Activated CD8-positive, alpha-beta T cell treated with anti-CD3 and anti-CD28 coated beads for 36 hours (primary cell): ENCODE measurements at regions not wholly inside any gene's neighbourhood (a gene's known extent, or its start where the extent isn't known, plus 50 kb on each side); places are given as distances from the start of the nearest gene placed in this dataset.

Experiments used
- ATAC-seq: fragments of 200-7000 bp; cut with Tn5 transposase; one replicate; pipeline ENCODE4 v1.10.0; 2021; ENCODE audit warnings: mild to moderate bottlenecking, moderate library complexity
- CTCF ChIA-PET: fragments of 350-600 bp; sonication (Branson Sonifier 250); formaldehyde crosslinking; loops from one replicate; lab custom pipeline; 2021; ENCODE audit warnings: antibody characterized with exemption; lab: Charles Lee
- POLR2A ChIA-PET: fragments of 350-600 bp; sonication (Branson Sonifier 250); formaldehyde crosslinking; loops from one replicate; lab custom pipeline; 2021; ENCODE audit warnings: antibody characterized with exemption; lab: Charles Lee
- DNase-seq: peaks from one replicate; pipeline ENCODE4 v3.0.0-alpha.2; 2020
- H3K27ac Mint-ChIP-seq: one replicate; pipeline ENCODE4 v1.8.0; 2021; ENCODE audit warnings: mild to moderate bottlenecking, mixed read lengths
- H3K27me3 Mint-ChIP-seq: one replicate; pipeline ENCODE4 v1.8.0; 2021; ENCODE audit warnings: mixed read lengths
- H3K36me3 Mint-ChIP-seq: one replicate; pipeline ENCODE4 v1.8.0; 2021; ENCODE audit warnings: low read depth, mixed read lengths
- H3K4me1 Mint-ChIP-seq: one replicate; pipeline ENCODE4 v1.8.0; 2021; ENCODE audit warnings: low read depth, mixed read lengths
- H3K4me3 Mint-ChIP-seq: one replicate; pipeline ENCODE4 v1.8.0; 2021; ENCODE audit warnings: mild to moderate bottlenecking, moderate library complexity, mixed read lengths
- H3K9me3 Mint-ChIP-seq: one replicate; pipeline ENCODE4 v1.8.0; 2021; ENCODE audit warnings: mixed read lengths
- intact Hi-C: fragments of 100-400 bp; cut with micrococcal nuclease; formaldehyde crosslinking; loops from one replicate; pipeline ENCODE4 v1.10.0; 2022
- TF ChIP-seq, protein P1 (sequence below): fragments of 200-600 bp; IDR thresholded peaks from one replicate; pipeline ENCODE4 v1.8.0; 2022; ENCODE audit warnings: antibody characterized with exemption, mild to moderate bottlenecking

DNA sequence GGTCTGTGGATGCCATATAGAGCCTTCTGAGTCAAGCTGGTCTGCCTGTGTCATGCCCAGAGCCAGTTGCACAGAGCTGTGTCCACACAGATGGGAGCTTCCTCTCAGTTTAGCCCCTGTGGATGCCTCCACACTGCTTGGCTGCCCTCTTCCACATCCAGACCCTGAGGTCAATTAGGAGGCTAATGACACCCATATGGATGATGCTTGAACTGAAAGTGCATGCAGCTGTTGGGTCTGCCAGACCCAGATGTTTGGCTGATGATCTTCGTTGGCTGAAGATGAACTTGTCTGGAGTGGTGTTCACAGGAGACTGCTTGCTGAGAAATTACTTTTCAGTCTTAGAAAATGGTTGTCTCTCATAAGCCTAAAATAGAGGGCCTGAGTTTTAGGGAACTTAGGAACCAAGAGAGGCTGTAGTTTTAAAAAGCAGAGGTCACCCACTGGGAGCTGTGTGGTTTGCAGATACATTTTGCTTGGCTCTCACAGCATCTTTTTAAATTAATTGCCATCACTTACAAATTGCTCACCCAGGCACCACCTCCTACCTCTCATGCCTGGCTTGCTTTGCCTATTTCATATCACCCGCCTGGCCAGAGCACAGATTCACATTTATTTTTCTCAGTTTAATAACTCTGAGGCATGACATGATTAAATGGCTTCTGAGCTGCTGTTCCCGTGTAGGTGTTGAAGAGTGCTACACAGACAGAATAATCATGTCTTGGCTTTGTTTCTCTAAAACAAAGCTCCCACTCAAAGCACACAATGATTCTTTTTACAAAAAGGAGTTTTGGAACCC lies 176.1 kb downstream of the MINAR1 start:
- ChIA-PET CTCF (no interaction called here), POLR2A (no interaction called here)
- Mint-ChIP-seq H3K4me1 (no peaks in the 10 kb centered on the region), H3K4me3 (no peak overlapping the region), H3K27ac (no peak overlapping the region), H3K9me3 (no peaks in the 10 kb centered on the region), H3K27me3 (peaks cover 7% of the 10 kb centered on the region), H3K36me3 (no peaks in the 10 kb centered on the region)
- TF ChIP-seq, protein P1, sequence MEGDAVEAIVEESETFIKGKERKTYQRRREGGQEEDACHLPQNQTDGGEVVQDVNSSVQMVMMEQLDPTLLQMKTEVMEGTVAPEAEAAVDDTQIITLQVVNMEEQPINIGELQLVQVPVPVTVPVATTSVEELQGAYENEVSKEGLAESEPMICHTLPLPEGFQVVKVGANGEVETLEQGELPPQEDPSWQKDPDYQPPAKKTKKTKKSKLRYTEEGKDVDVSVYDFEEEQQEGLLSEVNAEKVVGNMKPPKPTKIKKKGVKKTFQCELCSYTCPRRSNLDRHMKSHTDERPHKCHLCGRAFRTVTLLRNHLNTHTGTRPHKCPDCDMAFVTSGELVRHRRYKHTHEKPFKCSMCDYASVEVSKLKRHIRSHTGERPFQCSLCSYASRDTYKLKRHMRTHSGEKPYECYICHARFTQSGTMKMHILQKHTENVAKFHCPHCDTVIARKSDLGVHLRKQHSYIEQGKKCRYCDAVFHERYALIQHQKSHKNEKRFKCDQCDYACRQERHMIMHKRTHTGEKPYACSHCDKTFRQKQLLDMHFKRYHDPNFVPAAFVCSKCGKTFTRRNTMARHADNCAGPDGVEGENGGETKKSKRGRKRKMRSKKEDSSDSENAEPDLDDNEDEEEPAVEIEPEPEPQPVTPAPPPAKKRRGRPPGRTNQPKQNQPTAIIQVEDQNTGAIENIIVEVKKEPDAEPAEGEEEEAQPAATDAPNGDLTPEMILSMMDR: no peak
- intact Hi-C loops: no loop called here
- DNase-seq (no peak), ATAC-seq (no peak)

DNA sequence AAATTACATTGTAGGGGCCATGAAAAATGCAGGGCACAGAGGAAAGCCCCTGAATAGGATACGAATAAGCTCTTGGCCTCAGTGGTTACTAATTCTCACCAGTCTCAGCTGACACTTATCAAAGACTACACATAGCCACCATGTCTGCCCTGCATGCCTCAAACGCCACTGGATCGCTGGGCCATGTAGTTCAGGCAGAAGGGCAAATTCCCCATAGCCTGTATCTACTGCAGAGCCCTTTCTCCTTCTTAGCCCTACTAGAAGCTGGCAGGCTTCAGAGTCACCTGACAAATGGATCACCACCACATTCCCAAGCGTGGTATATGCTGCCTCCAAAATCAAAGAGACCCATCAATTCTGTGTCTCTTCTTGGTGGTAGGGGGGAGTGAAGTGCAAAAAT lies 177.4 kb downstream of the MINAR1 start:
- Mint-ChIP-seq H3K4me3 (no peak overlapping the region), H3K36me3 (no peaks in the 10 kb centered on the region), H3K9me3 (no peaks in the 10 kb centered on the region), H3K27me3 (peaks cover 7% of the 10 kb centered on the region), H3K4me1 (no peaks in the 10 kb centered on the region), H3K27ac (no peak overlapping the region)
- intact Hi-C loops: no loop called here
- ChIA-PET CTCF (interaction anchor here (0.9 kb wide), 1 partner anchor 13 kb away, joined by 4 read pairs; no protein-coding TSS in a partner anchor), POLR2A (no interaction called here)
- TF ChIP-seq, protein P1: no peak
- no peak for DNase-seq
- ATAC-seq: no peak

DNA sequence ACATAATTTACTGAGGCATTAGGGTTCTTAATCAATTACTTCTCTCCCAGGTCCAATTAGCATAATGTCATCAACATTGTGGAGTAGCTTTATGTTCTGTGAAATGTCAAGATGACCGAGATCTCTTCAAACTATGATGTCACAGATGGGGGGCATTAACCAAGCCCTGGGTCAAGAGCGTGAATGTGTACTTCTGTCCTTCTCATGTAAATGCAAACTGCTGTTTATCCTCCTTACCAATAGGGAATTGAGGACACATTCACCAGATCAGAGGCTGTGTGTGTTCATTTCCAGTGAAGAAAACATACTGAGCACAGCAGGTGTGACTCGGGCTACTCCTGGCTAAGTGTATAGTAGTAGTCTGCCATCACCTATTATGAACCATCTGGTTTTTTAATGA lies 177.9 kb downstream of the MINAR1 start:
- ATAC-seq (no peak), DNase-seq (no peak)
- no peak overlapping the region for H3K27ac Mint-ChIP-seq
- peaks cover 7% of the 10 kb centered on the region for H3K27me3 Mint-ChIP-seq
- CTCF ChIA-PET: interaction anchor here (0.9 kb wide), 1 partner anchor 14 kb away, joined by 4 read pairs; no protein-coding TSS in a partner anchor
- intact Hi-C loops: no loop called here
- no peaks in the 10 kb centered on the region for H3K36me3 Mint-ChIP-seq
- no peaks in the 10 kb centered on the region for H3K9me3 Mint-ChIP-seq
- POLR2A ChIA-PET: no interaction called here
- H3K4me3 Mint-ChIP-seq: no peak overlapping the region
- TF ChIP-seq, protein P1: no peak
- H3K4me1 Mint-ChIP-seq: no peaks in the 10 kb centered on the region

- TF ChIP-seq, protein P1: no peak
- H3K27ac Mint-ChIP-seq: no peak overlapping the region
- no peaks in the 10 kb centered on the region for H3K4me1 Mint-ChIP-seq
- DNase-seq: no peak
- H3K36me3 Mint-ChIP-seq: no peaks in the 10 kb centered on the region
- intact Hi-C loops: no loop called here
- peaks cover 4% of the 10 kb centered on the region for H3K27me3 Mint-ChIP-seq
- ATAC-seq: no peak
- ChIA-PET POLR2A (no interaction called here), CTCF (no interaction called here)
- no peak overlapping the region for H3K4me3 Mint-ChIP-seq
- H3K9me3 Mint-ChIP-seq: no peaks in the 10 kb centered on the region
Observed at GRCh38 chr15:79615754-79616153, 183.6 kb downstream of the MINAR1 start.

DNA sequence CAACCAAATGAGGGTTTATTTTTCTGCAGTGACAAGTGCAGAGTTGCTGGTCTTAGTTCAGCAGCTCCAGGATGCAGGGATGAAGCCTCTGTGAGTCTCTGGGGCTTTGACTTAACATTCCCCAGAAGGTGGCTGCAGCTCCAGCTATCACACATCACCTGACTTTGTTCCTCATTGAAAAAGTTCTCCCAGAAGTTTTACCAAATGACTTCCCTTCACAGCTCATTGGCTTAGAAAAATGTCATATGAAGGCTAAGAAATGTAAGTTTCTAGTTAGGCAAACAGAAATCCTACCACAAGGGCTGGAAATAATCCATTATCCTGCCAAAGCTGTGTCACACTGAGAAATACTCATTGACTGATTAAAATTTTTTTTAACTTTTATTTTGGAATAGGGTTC lies 184.9 kb downstream of the MINAR1 start:
- ATAC-seq (no peak), DNase-seq (no peak)
- Mint-ChIP-seq H3K27ac (no peak overlapping the region), H3K27me3 (peaks cover 7% of the 10 kb centered on the region), H3K4me1 (no peaks in the 10 kb centered on the region), H3K4me3 (no peak overlapping the region), H3K9me3 (no peaks in the 10 kb centered on the region), H3K36me3 (no peaks in the 10 kb centered on the region)
- POLR2A ChIA-PET: no interaction called here
- intact Hi-C loops: no loop called here
- CTCF ChIA-PET: no interaction called here
- TF ChIP-seq, protein P1: no peak
